Spleen (tissue), 11 donors: ENCODE measurements at regions not wholly inside any gene's neighbourhood (a gene's known extent, or its start where the extent isn't known, plus 50 kb on each side); places are given as distances from the start of the nearest gene placed in this dataset.

Experiments used
- DNase-seq: peaks from one replicate; pipeline ENCODE4 v3.0.0-alpha.2; 2020
- H3K27ac ChIP-seq, 8 donors: fragments of 200-600 bp; sonication (generic) in 7 of 8; 1 replicate in 4 of 8; 2 replicates in 4 of 8; pipeline versions ENCODE4 v1.5.0 to v1.8.0; 2016 to 2021; ENCODE audit warnings: inconsistent platforms in 4 of 8, mild to moderate bottlenecking in 4 of 8, moderate library complexity in 1 of 8
- H3K27me3 ChIP-seq, 7 donors: fragments of 200-600 bp; sonication (generic) in 6 of 7; replicated peaks in 1 of 7; 1 replicate in 4 of 7; 2 replicates in 3 of 7; pipeline versions ENCODE4 v1.5.0 to v1.8.0; 2016 to 2021; ENCODE audit warnings: inconsistent platforms in 3 of 7, mild to moderate bottlenecking in 1 of 7
- H3K36me3 ChIP-seq, 6 donors: fragments of 200-600 bp; sonication (generic) in 5 of 6; 1 replicate in 4 of 6; 2 replicates in 2 of 6; pipeline versions ENCODE4 v1.5.0 to v1.8.0; 2016 to 2021; ENCODE audit warnings: inconsistent platforms in 2 of 6
- H3K4me1 ChIP-seq, 6 donors: fragments of 200-600 bp; sonication (generic) in 5 of 6; 1 replicate in 3 of 6; 2 replicates in 3 of 6; pipeline versions ENCODE4 v1.5.0 to v1.8.0; 2016 to 2021; ENCODE audit warnings: inconsistent platforms in 3 of 6
- H3K4me3 ChIP-seq, 8 donors: fragments of 200-600 bp; sonication (generic) in 7 of 8; 1 replicate in 4 of 8; 2 replicates in 4 of 8; pipeline versions ENCODE4 v1.5.0 to v1.8.0; 2016 to 2021; ENCODE audit warnings: inconsistent platforms in 4 of 8, mild to moderate bottlenecking in 4 of 8, moderate library complexity in 2 of 8
- H3K9me3 ChIP-seq, 8 donors: fragments of 200-600 bp; sonication (generic) in 7 of 8; 1 replicate in 4 of 8; 2 replicates in 4 of 8; pipeline versions ENCODE4 v1.5.0 to v1.8.0; 2016 to 2021; ENCODE audit warnings: inconsistent platforms in 4 of 8
- CTCF ChIP-seq, 11 experiments: fragments of 200-600 bp in 7 of 11; fragments of 450-650 bp in 4 of 11; sonication (generic) in 4 of 11; IDR thresholded peaks in 8 of 11; conservative IDR thresholded peaks in 3 of 11; 1 replicate in 7 of 11; 2 replicates in 4 of 11; pipeline versions ENCODE4 v1.4.0 to v1.8.0; 2016 to 2021; ENCODE audit warnings: antibody characterized with exemption in 11 of 11, inconsistent platforms in 4 of 11, mild to moderate bottlenecking in 1 of 11
- POLR2A ChIP-seq, 3 donors: fragments of 450-650 bp; IDR thresholded peaks; one replicate each; pipeline ENCODE4 v1.5.1; 2017; ENCODE audit warnings: antibody characterized with exemption in 3 of 3, mild to moderate bottlenecking in 1 of 3
- POLR2AphosphoS5 ChIP-seq, 3 donors: sonication (generic); formaldehyde crosslinking; IDR thresholded peaks; one replicate each; pipeline ENCODE4 v1.5.1; 2017; ENCODE audit warnings: antibody characterized with exemption in 3 of 3
- WGBS, 5 donors: extraction: QIAGEN DNeasy Blood & Tissue Kit in 3 of 5; methylation state at CpG; one replicate each; pipeline versions ENCODE4 v1.1.5 to v1.1.7; 2013 to 2018; 5-methylcytosine and 5-hydroxymethylcytosine counted together
- intact Hi-C: fragments of 100-400 bp; cut with DNase I; formaldehyde crosslinking; loops from one replicate; pipeline ENCODE4 v1.15.0; 2023; ENCODE audit warnings: low total_unique reads
- donor health status: healthy with polysubstance abuse.
- donor health status: DM: no; HTN: no; CAD: no; lungs with moderate emphysema.
- donor health status: DM: no; HTN: no; CAD: no.
- donor health status: Bipolar disorder and iron deficiency.
- donor health status: healthy.
- donor health status: DM: no; HTN: no; CAD: no.
- donor health status: DM: yes; HTN: yes; CAD: no.

- TF ChIP-seq POLR2AphosphoS5 (IDR thresholded peaks at IDR 0.05) (no peak), CTCF (IDR thresholded peaks at IDR 0.05 in 8 of 11, conservative IDR thresholded peaks at IDR 0.05 in 3 of 11) (no peak), POLR2A (IDR thresholded peaks at IDR 0.05) (no peak)
- WGBS, 5 donors = 61 to 79% (median 70%) methylated on average over 4 of the region's 4 CpGs
- Histone ChIP-seq H3K27me3 (no peaks in the 10 kb centered on the region), H3K4me1 (peaks cover 3 to 91% (median 37%) of the 10 kb centered on the region in 6 donors), H3K36me3 (no peaks in the 10 kb centered on the region), H3K4me3 (no peak overlapping the region), H3K27ac (peak overlapping the region in 4 of 8 donors; percentile 47 to 94 (median 72)), H3K9me3 (peaks cover 0 to 18% (median 14%) of the 10 kb centered on the region in 8 donors)
- intact Hi-C loops = no loop called here
- no peak for DNase-seq
Measured at GRCh38 chr7:50217401-50217800, 87.1 kb upstream of the IKZF1 start.

- Histone ChIP-seq H3K27ac (peak overlapping the region in 3 of 8 donors; percentile 58 to 94 (median 85)), H3K4me3 (peak overlapping the region in 1 of 8 donors; percentile 3), H3K9me3 (peaks cover 0 to 10% (median 6%) of the 10 kb centered on the region in 8 donors), H3K27me3 (no peaks in the 10 kb centered on the region), H3K4me1 (peaks cover 3 to 97% (median 41%) of the 10 kb centered on the region in 6 donors), H3K36me3 (no peaks in the 10 kb centered on the region)
- 72 to 85% (median 79%) methylated on average over 4 to 5 of the region's 5 CpGs for WGBS, 5 donors
- no peak for DNase-seq
- intact Hi-C loops = no loop called here
- TF ChIP-seq CTCF (IDR thresholded peaks at IDR 0.05 in 8 of 11, conservative IDR thresholded peaks at IDR 0.05 in 3 of 11) = no peak
- TF ChIP-seq POLR2AphosphoS5 (IDR thresholded peaks at IDR 0.05) = no peak
- no peak for TF ChIP-seq POLR2A (IDR thresholded peaks at IDR 0.05)
Measured at GRCh38 chr7:50216626-50217025, 87.9 kb upstream of the IKZF1 start.

GRCh38 chr7:50214771-50215170 is 89.7 kb upstream of the IKZF1 start:
- no peaks in the 10 kb centered on the region for H3K27me3 ChIP-seq
- intact Hi-C loops = no loop called here
- TF ChIP-seq POLR2A (IDR thresholded peaks at IDR 0.05) (no peak), CTCF (IDR thresholded peaks at IDR 0.05 in 8 of 11, conservative IDR thresholded peaks at IDR 0.05 in 3 of 11) (no peak), POLR2AphosphoS5 (IDR thresholded peaks at IDR 0.05) (no peak)
- WGBS, 5 donors = 85 to 93% (median 91%) methylated on average over 8 of the region's 8 CpGs
- no peak for DNase-seq
- no peaks in the 10 kb centered on the region for H3K9me3 ChIP-seq
- H3K4me3 ChIP-seq = no peak overlapping the region
- peaks cover 3 to 100% (median 40%) of the 10 kb centered on the region in 6 donors for H3K4me1 ChIP-seq
- peak overlapping the region in 2 of 8 donors; percentile 59 to 73 for H3K27ac ChIP-seq
- no peaks in the 10 kb centered on the region for H3K36me3 ChIP-seq

GRCh38 chr7:50214126-50214670 is 90.3 kb upstream of the IKZF1 start:
- no peaks in the 10 kb centered on the region for H3K27me3 ChIP-seq
- WGBS, 5 donors = 47 to 57% (median 54%) methylated on average over 2 of the region's 2 CpGs
- H3K4me1 ChIP-seq = peaks cover 3 to 100% (median 39%) of the 10 kb centered on the region in 6 donors
- H3K36me3 ChIP-seq = no peaks in the 10 kb centered on the region
- no peaks in the 10 kb centered on the region for H3K9me3 ChIP-seq
- no peak overlapping the region for H3K4me3 ChIP-seq
- intact Hi-C loops = no loop called here
- H3K27ac ChIP-seq = peak overlapping the region in 3 of 8 donors; percentile 5 to 73 (median 59)
- TF ChIP-seq POLR2AphosphoS5 (IDR thresholded peaks at IDR 0.05) (no peak), CTCF (IDR thresholded peaks at IDR 0.05 in 8 of 11, conservative IDR thresholded peaks at IDR 0.05 in 3 of 11) (no peak), POLR2A (IDR thresholded peaks at IDR 0.05) (no peak)
- DNase-seq = no peak
